ENCODE measurements at regions not wholly inside any gene's neighbourhood (a gene's known extent, or its start where the extent isn't known, plus 50 kb on each side); places are given as distances from the start of the nearest gene placed in this dataset.

DNA sequence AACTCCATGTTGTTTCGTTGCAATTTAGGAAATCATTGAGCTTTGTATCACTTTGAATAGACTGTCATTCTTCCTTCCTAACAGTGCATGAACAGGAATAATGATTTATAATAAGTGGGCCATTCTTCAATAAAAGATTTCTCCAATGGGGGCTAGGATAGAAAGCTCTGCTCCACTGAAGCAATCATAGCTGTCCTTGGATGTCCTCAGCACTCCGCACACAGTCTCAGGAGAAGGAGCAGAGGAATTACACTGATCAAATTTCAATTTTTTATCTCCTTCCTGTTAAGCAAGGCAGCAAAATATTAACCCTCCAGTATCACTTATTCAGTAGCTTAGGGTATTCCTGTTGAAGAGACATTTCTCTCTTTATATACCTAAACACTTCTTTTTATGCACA lies 532.7 kb upstream of the ST8SIA4 start:
- TF ChIP-seq, protein P1, sequence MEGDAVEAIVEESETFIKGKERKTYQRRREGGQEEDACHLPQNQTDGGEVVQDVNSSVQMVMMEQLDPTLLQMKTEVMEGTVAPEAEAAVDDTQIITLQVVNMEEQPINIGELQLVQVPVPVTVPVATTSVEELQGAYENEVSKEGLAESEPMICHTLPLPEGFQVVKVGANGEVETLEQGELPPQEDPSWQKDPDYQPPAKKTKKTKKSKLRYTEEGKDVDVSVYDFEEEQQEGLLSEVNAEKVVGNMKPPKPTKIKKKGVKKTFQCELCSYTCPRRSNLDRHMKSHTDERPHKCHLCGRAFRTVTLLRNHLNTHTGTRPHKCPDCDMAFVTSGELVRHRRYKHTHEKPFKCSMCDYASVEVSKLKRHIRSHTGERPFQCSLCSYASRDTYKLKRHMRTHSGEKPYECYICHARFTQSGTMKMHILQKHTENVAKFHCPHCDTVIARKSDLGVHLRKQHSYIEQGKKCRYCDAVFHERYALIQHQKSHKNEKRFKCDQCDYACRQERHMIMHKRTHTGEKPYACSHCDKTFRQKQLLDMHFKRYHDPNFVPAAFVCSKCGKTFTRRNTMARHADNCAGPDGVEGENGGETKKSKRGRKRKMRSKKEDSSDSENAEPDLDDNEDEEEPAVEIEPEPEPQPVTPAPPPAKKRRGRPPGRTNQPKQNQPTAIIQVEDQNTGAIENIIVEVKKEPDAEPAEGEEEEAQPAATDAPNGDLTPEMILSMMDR (IDR thresholded peaks at IDR 0.05) = no peak
- no peak for TF ChIP-seq POLR2A (IDR thresholded peaks at IDR 0.05)

All from testis (tissue), 2 donors.